Daoy (cell line): ENCODE measurements at regions not wholly inside any gene's neighbourhood (a gene's known extent, or its start where the extent isn't known, plus 50 kb on each side); places are given as distances from the start of the nearest gene placed in this dataset.

ENCODE experiments used
- DNase-seq: peaks from one replicate; pipeline ENCODE4 v3.0.0-alpha.2; 2015; ENCODE audit warnings: low read depth

DNA sequence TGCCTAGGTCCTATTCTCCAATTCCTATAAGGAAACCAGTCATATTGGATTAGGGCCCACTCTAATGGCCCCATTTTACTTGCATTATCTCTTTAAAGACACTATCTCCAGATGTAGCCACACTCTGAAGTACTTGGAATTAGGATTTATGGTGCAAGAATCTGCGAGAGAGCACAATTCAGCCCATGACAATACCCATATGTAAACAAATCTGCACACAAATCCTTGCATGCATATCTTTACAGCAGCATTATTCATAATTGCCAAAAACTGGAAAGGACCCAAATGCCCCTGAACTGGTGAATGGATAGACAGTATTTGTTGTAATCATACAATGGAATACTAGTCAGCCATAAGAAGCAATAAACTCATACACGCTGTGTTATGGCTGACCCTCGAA lies 229.8 kb upstream of the ADAMTS5 start:
- peak; percentile 6 for DNase-seq

GRCh38 chr21:27192281-27192949 lies 225.5 kb upstream of the ADAMTS5 start:
- peak; percentile 6 for DNase-seq

DNA sequence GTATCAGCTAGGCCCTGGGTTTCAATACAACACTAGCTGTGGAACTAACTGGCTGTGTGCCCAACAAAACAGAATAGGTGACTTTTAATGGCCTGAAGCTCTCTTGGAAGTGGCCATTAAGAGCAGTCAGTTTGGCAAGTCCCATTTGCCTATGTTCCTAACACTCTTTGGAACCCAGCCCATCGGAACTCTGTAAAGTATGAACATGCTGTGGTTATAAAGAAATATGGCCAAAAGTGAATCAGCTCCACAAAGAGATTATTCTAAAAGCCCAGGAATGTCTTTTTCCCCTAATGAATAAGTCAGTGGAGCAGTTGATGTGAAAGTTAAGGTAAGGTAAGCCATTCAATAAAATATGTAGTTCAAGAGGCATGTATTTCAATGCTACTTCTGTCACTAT lies 223.7 kb upstream of the ADAMTS5 start:
- peak; percentile 65 for DNase-seq

- DNase-seq = no peak
Observed at GRCh38 chr21:27189870-27190269, 223.0 kb upstream of the ADAMTS5 start.

GRCh38 chr21:27173053-27173452 lies 206.2 kb upstream of the ADAMTS5 start:
- no peak for DNase-seq

- no peak for DNase-seq
Observed at GRCh38 chr21:27171707-27172106, 204.8 kb upstream of the ADAMTS5 start.

- DNase-seq = no peak
Observed at GRCh38 chr21:27168084-27168483, 201.2 kb upstream of the ADAMTS5 start.

DNA sequence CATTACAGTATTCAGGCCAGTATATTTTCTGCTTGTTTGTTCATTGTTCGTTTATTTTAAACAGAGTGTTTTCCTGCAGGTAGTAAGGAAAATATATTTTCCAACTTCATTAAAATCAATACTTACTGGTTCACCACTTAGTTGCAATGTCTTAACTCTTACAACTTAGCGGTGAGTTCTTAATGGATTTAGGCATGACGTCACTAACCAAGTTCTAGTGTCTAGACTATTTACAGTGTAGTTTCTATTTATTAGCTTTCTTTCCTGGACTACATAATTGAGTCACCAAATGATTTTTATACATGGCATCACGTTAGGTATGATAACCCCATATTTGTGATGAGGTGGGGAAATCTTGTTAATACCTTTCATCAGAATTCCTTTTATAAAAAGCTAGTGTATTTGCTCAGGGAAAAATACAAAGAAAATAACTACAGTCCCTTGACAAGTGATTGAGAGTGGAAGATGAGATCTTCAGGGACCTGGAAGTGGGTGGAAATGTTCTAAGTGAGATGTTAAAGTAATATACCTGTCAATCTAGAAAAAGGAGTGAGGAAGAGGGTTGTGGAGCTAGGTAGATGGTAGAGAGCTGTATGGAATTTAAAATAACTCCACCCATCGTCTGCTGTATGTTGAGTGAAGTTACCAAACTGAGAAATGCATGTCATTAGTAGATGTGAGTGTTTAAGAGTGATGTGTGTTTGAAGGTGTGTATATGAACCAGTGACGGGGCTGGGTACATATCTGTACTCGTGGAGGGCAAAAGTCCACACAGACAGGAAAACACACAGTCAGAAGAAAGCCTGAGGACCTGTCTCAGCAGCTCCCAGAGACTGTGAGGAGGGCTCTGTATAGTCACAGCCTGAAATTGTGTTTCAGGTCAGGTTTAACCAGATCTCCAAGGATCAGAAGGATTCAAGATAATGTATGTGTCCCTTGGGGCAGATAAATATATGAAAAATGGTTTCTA lies 197.6 kb upstream of the ADAMTS5 start:
- DNase-seq = no peak

GRCh38 chr21:27158967-27159366 lies 192.1 kb upstream of the ADAMTS5 start:
- DNase-seq = no peak

GRCh38 chr21:27157097-27157496 lies 190.2 kb upstream of the ADAMTS5 start:
- DNase-seq = no peak

DNA sequence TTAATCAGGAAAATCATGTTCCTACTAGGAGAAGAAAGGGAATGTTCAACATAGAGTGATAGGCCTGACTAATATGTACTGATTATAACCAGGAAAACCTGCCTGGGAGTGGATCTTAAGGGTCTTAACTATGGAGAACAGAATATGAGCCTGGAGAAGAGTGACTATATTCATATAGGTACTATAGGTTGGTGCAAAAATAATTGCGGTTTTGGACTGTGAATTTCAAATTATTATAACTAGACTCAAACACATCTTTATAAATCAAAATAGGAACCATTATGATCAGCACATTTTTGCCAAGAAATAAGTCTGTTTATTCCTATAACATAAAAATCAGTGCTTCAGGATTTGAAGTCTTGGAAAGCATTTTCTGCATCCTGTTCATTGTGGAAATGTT lies 189.8 kb upstream of the ADAMTS5 start:
- no peak for DNase-seq

- DNase-seq = no peak
Observed at GRCh38 chr21:27155130-27155500, 188.2 kb upstream of the ADAMTS5 start.

DNA sequence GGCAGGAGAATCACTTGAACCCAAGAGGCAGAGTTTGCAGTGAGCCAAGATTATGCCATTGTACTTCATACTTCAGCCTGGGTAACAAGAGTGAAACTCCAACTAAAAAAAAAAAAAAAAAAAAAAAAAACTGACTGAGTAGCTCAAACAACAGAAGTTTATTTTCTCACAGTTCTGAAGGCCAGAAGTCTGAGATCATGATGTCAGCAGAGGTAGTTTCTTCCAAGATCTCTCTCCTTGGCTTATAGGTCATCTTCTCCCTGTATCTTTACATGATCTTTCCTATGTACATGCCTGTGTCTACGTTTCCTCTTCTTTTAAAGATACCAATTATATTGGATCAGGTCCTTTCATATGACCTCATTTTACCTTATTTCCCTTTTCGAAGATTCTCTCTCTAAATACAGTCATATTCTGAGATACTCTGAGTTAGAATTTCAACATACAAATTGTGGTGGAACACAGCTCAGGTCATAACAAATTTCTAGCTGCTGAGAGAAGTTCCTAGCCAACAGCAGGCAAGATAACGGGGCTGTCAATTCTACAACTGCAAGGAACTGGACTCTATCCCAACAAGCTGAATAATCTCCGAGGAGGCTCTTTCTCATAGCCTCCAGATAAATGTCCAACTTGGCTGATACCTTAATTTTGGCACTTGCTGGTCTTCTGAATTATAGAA lies 187.7 kb upstream of the ADAMTS5 start:
- no peak for DNase-seq

GRCh38 chr21:27152996-27153395 lies 186.1 kb upstream of the ADAMTS5 start:
- DNase-seq = no peak

GRCh38 chr21:27149034-27149433 lies 182.1 kb upstream of the ADAMTS5 start:
- no peak for DNase-seq

GRCh38 chr21:27146268-27146667 lies 179.4 kb upstream of the ADAMTS5 start:
- DNase-seq = no peak

DNA sequence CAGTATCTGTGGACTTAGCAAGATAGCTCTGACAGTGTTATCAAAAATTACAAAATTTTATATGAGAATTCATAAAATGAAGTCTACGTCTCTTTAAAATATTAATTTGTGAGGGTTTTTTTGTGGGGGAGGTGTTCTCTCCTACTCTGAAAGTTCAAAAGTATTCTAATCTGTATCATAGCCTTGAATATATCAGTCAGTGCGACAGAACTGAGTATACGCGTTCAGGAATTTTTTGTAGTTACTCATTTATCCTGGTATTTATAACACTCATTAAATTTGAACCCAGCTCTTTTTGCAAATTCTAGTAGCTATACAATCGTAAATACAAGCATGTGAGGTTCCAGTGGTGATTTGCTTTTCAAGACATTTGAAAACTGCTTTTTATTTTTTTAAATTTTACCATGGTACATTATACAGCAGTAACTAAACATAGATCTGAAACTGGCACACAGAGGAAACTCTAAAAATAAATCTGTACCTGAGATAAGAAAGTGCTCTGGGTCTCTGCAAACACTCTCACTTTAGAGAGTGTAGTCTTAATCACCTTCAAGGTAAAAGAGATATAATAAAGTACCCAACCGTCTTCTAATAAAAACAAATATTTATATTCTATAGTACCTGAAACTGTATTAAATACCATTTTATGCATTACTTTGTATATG lies 178.4 kb upstream of the ADAMTS5 start:
- DNase-seq = no peak

GRCh38 chr21:27143476-27143875 lies 176.6 kb upstream of the ADAMTS5 start:
- DNase-seq = no peak

- DNase-seq = no peak
Observed at GRCh38 chr21:27139526-27139925, 172.6 kb upstream of the ADAMTS5 start.

GRCh38 chr21:27134516-27134915 lies 167.6 kb upstream of the ADAMTS5 start:
- no peak for DNase-seq

GRCh38 chr21:27132266-27132665 lies 165.4 kb upstream of the ADAMTS5 start:
- no peak for DNase-seq

DNA sequence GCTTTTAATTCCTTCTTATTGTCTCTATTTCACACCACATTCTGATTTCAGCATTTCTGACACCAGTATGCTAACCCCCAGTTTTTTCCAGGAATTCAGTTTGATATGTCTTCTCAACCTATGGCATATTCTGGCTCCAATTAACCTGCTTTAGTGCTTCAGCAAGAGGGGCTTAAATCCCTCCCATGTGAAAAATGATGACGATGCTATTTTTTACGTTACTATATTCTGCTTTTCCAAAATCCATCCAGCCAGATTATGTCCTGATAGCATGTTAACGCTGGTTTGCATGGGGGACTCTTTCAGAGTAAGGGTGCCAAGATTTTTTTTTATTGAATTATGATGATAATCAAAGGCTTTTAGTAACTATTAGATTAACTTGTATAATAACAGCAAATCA lies 163.3 kb upstream of the ADAMTS5 start:
- DNase-seq = no peak
